ENCODE measurements at regions not wholly inside any gene's neighbourhood (a gene's known extent, or its start where the extent isn't known, plus 50 kb on each side); places are given as distances from the start of the nearest gene placed in this dataset.

- no peak for TF ChIP-seq CTCF (IDR thresholded peaks at IDR 0.05)
- no peak for TF ChIP-seq POLR2AphosphoS5 (IDR thresholded peaks at IDR 0.05)
- no peak for TF ChIP-seq POLR2A (IDR thresholded peaks at IDR 0.05)
- no peak for TF ChIP-seq EP300 (IDR thresholded peaks at IDR 0.05)
Measured at GRCh38 chr16:35399133-35399532, 1939.7 kb downstream of the TP53TG3F start.

Data from sigmoid colon (tissue), 4 donors.